MM.1S (cell line): ENCODE measurements at regions not wholly inside any gene's neighbourhood (a gene's known extent, or its start where the extent isn't known, plus 50 kb on each side); places are given as distances from the start of the nearest gene placed in this dataset.

Source experiments
- DNase-seq: peaks from one replicate; pipeline ENCODE4 v3.0.0-alpha.2; 2015
- H2AFZ ChIP-seq: fragments of 300-600 bp; sonication (generic); 2 replicates; pipeline ENCODE4 v1.6.0; 2016; ENCODE audit warnings: antibody characterized with exemption, low read length
- H3F3A ChIP-seq: fragments of 300-600 bp; sonication (generic); 2 replicates; pipeline ENCODE4 v1.6.1; 2016; ENCODE audit warnings: mild to moderate bottlenecking, antibody characterized with exemption, low read length, moderate library complexity, mixed read lengths; ENCODE audit not compliant: insufficient read depth
- H3K27ac ChIP-seq: fragments of 300-600 bp; sonication (generic); 2 replicates; pipeline ENCODE4 v1.5.1; 2016; ENCODE audit warnings: mild to moderate bottlenecking, low read length
- H3K27me3 ChIP-seq: fragments of 300-600 bp; sonication (generic); replicated peaks from 2 replicates; pipeline ENCODE4 v1.6.0; 2016; ENCODE audit warnings: low read length; ENCODE audit not compliant: insufficient read depth
- H3K36me3 ChIP-seq: fragments of 300-600 bp; sonication (generic); replicated peaks from 2 replicates; pipeline ENCODE4 v1.6.1; 2016; ENCODE audit warnings: mild to moderate bottlenecking, low read length, mixed read lengths; ENCODE audit not compliant: insufficient read depth
- H3K4me1 ChIP-seq: fragments of 300-600 bp; sonication (generic); 2 replicates; pipeline ENCODE4 v1.6.1; 2016; ENCODE audit warnings: low read length, mixed read lengths
- H3K4me2 ChIP-seq: fragments of 300-600 bp; sonication (generic); 2 replicates; pipeline ENCODE4 v1.6.0; 2016; ENCODE audit warnings: low read depth, low read length
- H3K4me3 ChIP-seq: fragments of 300-600 bp; sonication (generic); 2 replicates; pipeline ENCODE4 v1.5.1; 2016; ENCODE audit warnings: low read length, mixed read lengths
- H3K79me2 ChIP-seq: fragments of 300-600 bp; sonication (generic); 2 replicates; pipeline ENCODE4 v1.6.1; 2016; ENCODE audit warnings: mixed run types, low read length, mixed read lengths
- H3K9ac ChIP-seq: fragments of 300-600 bp; sonication (generic); 2 replicates; pipeline ENCODE4 v1.6.1; 2016; ENCODE audit warnings: low read length, mixed read lengths
- H3K9me2 ChIP-seq: fragments of 300-600 bp; sonication (generic); replicated peaks from 2 replicates; pipeline ENCODE4 v1.6.1; 2016; ENCODE audit warnings: mild to moderate bottlenecking, low read length, mixed read lengths; ENCODE audit not compliant: insufficient read depth
- H3K9me3 ChIP-seq: fragments of 300-600 bp; sonication (generic); replicated peaks from 2 replicates; pipeline ENCODE4 v1.6.1; 2016; ENCODE audit warnings: mild to moderate bottlenecking, low read length, mixed read lengths; ENCODE audit not compliant: insufficient read depth
- H4K20me1 ChIP-seq: fragments of 300-600 bp; sonication (generic); 2 replicates; pipeline ENCODE4 v1.6.1; 2016; ENCODE audit warnings: mild to moderate bottlenecking, low read length, moderate library complexity, mixed read lengths; ENCODE audit not compliant: insufficient read depth
- CTCF ChIP-seq: fragments of 300-600 bp; sonication (generic); IDR thresholded peaks from 2 replicates; pipeline ENCODE4 v1.5.1; 2016; ENCODE audit warnings: antibody characterized with exemption, low read length, mixed read lengths
- EZH2 ChIP-seq: fragments of 300-600 bp; sonication (generic); optimal IDR thresholded peaks from 2 replicates; pipeline ENCODE3; 2017; ENCODE audit warnings: low read depth, mild to moderate bottlenecking, antibody characterized with exemption, low read length, mixed read lengths
- EZH2phosphoT487 ChIP-seq: fragments of 300-600 bp; sonication (generic); IDR thresholded peaks from 2 replicates; pipeline ENCODE4 v1.6.1; 2018; ENCODE audit warnings: antibody characterized with exemption, low read length

- Histone ChIP-seq H3K27ac (no peak overlapping the region), H3K4me1 (no peaks in the 10 kb centered on the region), H3K9me2 (no peaks in the 10 kb centered on the region), H3K4me3 (no peak overlapping the region), H3K36me3 (no peaks in the 10 kb centered on the region), H3K9me3 (0 out of 2 replicates have a peak, but pooled peaks cover 4% of the 10 kb centered on the region), H3K79me2 (no peaks in the 10 kb centered on the region), H3K4me2 (no peak overlapping the region), H3K9ac (no peak overlapping the region), H3F3A (no peaks in the 10 kb centered on the region), H3K27me3 (no peaks in the 10 kb centered on the region), H2AFZ (no peak overlapping the region), H4K20me1 (no peaks in the 10 kb centered on the region)
- no peak for DNase-seq
- TF ChIP-seq EZH2phosphoT487, result no peak
Measured at GRCh38 chr18:14917311-14917710, 169.3 kb downstream of the ANKRD30B start.

GRCh38 chr18:14919666-14920065 lies 171.7 kb downstream of the ANKRD30B start:
- DNase-seq, result no peak
- Histone ChIP-seq H2AFZ (no peak overlapping the region), H3K27me3 (no peaks in the 10 kb centered on the region), H3K36me3 (no peaks in the 10 kb centered on the region), H3K4me3 (no peak overlapping the region), H4K20me1 (no peaks in the 10 kb centered on the region), H3K9me2 (no peaks in the 10 kb centered on the region), H3K79me2 (no peaks in the 10 kb centered on the region), H3K27ac (no peak overlapping the region), H3K4me2 (no peak overlapping the region), H3K9ac (no peak overlapping the region), H3F3A (no peaks in the 10 kb centered on the region), H3K4me1 (no peaks in the 10 kb centered on the region), H3K9me3 (no peaks in the 10 kb centered on the region)
- no peak for TF ChIP-seq EZH2
- TF ChIP-seq CTCF, result no peak
- TF ChIP-seq EZH2phosphoT487, result no peak

DNA sequence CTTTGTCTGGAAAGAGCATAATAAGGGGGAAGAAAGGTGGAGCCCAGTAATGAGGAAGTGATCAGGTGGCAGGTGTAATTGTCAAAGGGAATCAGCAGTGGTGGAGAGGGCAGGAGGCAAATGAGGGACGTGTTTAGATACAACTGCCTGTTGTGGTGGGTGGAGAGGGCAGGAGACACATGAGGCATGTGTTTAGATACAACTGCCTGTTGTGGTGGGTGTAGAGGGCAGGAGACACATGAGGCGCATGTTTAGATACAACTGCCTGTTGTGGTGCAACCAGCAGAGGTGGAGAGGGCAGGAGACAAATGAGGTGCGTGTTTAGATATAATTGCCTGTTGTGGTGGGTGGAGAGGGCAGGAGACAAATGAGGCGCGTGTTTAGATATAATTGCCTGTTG lies 173.1 kb downstream of the ANKRD30B start:
- H3K36me3 ChIP-seq, result no peaks in the 10 kb centered on the region
- H3K9me3 ChIP-seq, result no peaks in the 10 kb centered on the region
- H3K4me1 ChIP-seq, result no peaks in the 10 kb centered on the region
- H3K9me2 ChIP-seq, result no peaks in the 10 kb centered on the region
- H3K27me3 ChIP-seq, result no peaks in the 10 kb centered on the region
- H3K9ac ChIP-seq, result no peak overlapping the region
- TF ChIP-seq CTCF, result no peak
- TF ChIP-seq EZH2phosphoT487, result no peak
- TF ChIP-seq EZH2, result no peak
- DNase-seq, result no peak
- H3K4me3 ChIP-seq, result no peak overlapping the region
- no peaks in the 10 kb centered on the region for H4K20me1 ChIP-seq
- no peaks in the 10 kb centered on the region for H3F3A ChIP-seq
- H3K27ac ChIP-seq, result no peak overlapping the region
- no peak overlapping the region for H2AFZ ChIP-seq
- no peak overlapping the region for H3K4me2 ChIP-seq
- H3K79me2 ChIP-seq, result no peaks in the 10 kb centered on the region

DNA sequence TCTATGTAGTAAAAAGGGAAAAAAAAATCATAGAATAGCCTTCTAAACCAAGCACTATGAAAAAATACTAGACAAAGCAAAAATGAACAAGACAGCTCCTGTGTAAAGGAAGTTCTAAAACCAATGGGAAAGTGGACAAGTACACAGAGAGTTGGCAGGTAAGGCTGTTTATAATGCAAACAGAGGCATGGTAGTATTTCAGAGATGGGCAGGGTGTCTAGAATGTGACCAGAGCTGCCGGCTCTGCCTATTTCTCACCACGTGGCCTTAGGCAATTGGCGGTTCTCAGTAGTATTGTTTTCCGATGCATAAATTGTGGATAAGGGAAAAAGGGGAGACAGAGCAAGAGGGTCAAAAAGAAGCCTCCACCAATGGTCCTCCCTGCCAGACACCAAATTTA lies 173.6 kb downstream of the ANKRD30B start:
- TF ChIP-seq CTCF (no peak), EZH2 (no peak), EZH2phosphoT487 (no peak)
- no peaks in the 10 kb centered on the region for H3K9me2 ChIP-seq
- H3K4me3 ChIP-seq, result no peak overlapping the region
- H3K79me2 ChIP-seq, result no peaks in the 10 kb centered on the region
- H3K27me3 ChIP-seq, result no peaks in the 10 kb centered on the region
- H3F3A ChIP-seq, result no peaks in the 10 kb centered on the region
- H4K20me1 ChIP-seq, result no peaks in the 10 kb centered on the region
- H3K9ac ChIP-seq, result no peak overlapping the region
- no peaks in the 10 kb centered on the region for H3K36me3 ChIP-seq
- no peaks in the 10 kb centered on the region for H3K9me3 ChIP-seq
- H3K4me1 ChIP-seq, result no peaks in the 10 kb centered on the region
- DNase-seq, result no peak
- H3K4me2 ChIP-seq, result no peak overlapping the region
- no peak overlapping the region for H3K27ac ChIP-seq
- no peak overlapping the region for H2AFZ ChIP-seq
